Caco-2 (cell line): ENCODE measurements at regions not wholly inside any gene's neighbourhood (a gene's known extent, or its start where the extent isn't known, plus 50 kb on each side); places are given as distances from the start of the nearest gene placed in this dataset.

Source experiments
- BruUV-seq: library from RNA; stranded (reverse); fragments of 400-500 nt; replicated peaks from 2 replicates; lab custom pipeline; 2021; lab: Mats Ljungman, UMichigan
- CTCF ChIA-PET: fragments of 300-600 bp; sonication (Branson Sonifier 250); formaldehyde crosslinking; loops from one replicate; lab custom pipeline; 2022; ENCODE audit warnings: antibody characterized with exemption; lab: Charles Lee
- POLR2A ChIA-PET: fragments of 300-600 bp; sonication (Branson Sonifier 250); formaldehyde crosslinking; loops from one replicate; lab custom pipeline; 2022; ENCODE audit warnings: antibody characterized with exemption; lab: Charles Lee
- DNase-seq, 2 experiments: peaks; one replicate each; pipeline versions ENCODE4 v3.0.0 to v3.0.0-alpha.2; 2020 to 2022
- H3K27me3 ChIP-seq: replicated peaks from 2 replicates; pipeline ENCODE4 v1.6.0; 2011; ENCODE audit warnings: low read length; ENCODE audit not compliant: control insufficient read depth, insufficient read depth
- H3K36me3 ChIP-seq: 2 replicates; pipeline ENCODE4 v1.5.1; 2011; ENCODE audit warnings: low read length; ENCODE audit not compliant: control insufficient read depth, insufficient read depth
- H3K4me1 ChIP-seq: fragments of 250-450 bp; sonication (Bioruptor Pico); 2 replicates; pipeline ENCODE4 v1.5.1; 2020; ENCODE audit warnings: mild to moderate bottlenecking
- H3K4me3 ChIP-seq: 2 replicates; pipeline ENCODE4 v1.5.1; 2011; ENCODE audit warnings: low read depth, mild to moderate bottlenecking, control low read depth, low read length
- H3K9me3 ChIP-seq: fragments of 250-450 bp; sonication (Bioruptor Pico); 2 replicates; pipeline ENCODE4 v1.5.1; 2020; ENCODE audit warnings: mild to moderate bottlenecking, moderate library complexity
- H3K27ac Mint-ChIP-seq: one replicate; pipeline ENCODE4 v1.8.0; 2022; ENCODE audit warnings: mixed read lengths; ENCODE audit not compliant: unreplicated experiment
- H3K27me3 Mint-ChIP-seq: one replicate; pipeline ENCODE4 v1.8.0; 2022; ENCODE audit warnings: mixed read lengths; ENCODE audit not compliant: insufficient read depth, unreplicated experiment
- H3K36me3 Mint-ChIP-seq: one replicate; pipeline ENCODE4 v1.8.0; 2022; ENCODE audit warnings: mild to moderate bottlenecking, mixed read lengths; ENCODE audit not compliant: insufficient read depth, unreplicated experiment
- H3K4me1 Mint-ChIP-seq: one replicate; pipeline ENCODE4 v1.8.0; 2022; ENCODE audit warnings: low read depth, mixed read lengths; ENCODE audit not compliant: unreplicated experiment
- H3K4me3 Mint-ChIP-seq: one replicate; pipeline ENCODE4 v1.8.0; 2022; ENCODE audit warnings: mild to moderate bottlenecking, moderate library complexity, mixed read lengths; ENCODE audit not compliant: unreplicated experiment
- H3K9me3 Mint-ChIP-seq: one replicate; pipeline ENCODE4 v1.8.0; 2022; ENCODE audit warnings: mixed read lengths; ENCODE audit not compliant: unreplicated experiment
- intact Hi-C: fragments of 100-400 bp; cut with micrococcal nuclease; formaldehyde crosslinking; loops from one replicate; pipeline ENCODE4 v1.10.0; 2022; ENCODE audit not compliant: unreplicated experiment
- TF ChIP-seq, protein P1 (sequence below), 2 experiments: fragments of 200-600 bp in 1 of 2; IDR thresholded peaks; 1 replicate in 1 of 2; 2 replicates in 1 of 2; pipeline versions ENCODE4 v1.5.1 to v1.8.0; 2011 to 2022; ENCODE audit warnings: antibody characterized with exemption in 1 of 2, control low read depth in 1 of 2, inconsistent platforms in 1 of 2, low read depth in 1 of 2, low read length in 1 of 2, mild to moderate bottlenecking in 1 of 2, moderate library complexity in 1 of 2; ENCODE audit not compliant: insufficient read depth in 1 of 2, severe bottlenecking in 1 of 2, unreplicated experiment in 1 of 2

DNA sequence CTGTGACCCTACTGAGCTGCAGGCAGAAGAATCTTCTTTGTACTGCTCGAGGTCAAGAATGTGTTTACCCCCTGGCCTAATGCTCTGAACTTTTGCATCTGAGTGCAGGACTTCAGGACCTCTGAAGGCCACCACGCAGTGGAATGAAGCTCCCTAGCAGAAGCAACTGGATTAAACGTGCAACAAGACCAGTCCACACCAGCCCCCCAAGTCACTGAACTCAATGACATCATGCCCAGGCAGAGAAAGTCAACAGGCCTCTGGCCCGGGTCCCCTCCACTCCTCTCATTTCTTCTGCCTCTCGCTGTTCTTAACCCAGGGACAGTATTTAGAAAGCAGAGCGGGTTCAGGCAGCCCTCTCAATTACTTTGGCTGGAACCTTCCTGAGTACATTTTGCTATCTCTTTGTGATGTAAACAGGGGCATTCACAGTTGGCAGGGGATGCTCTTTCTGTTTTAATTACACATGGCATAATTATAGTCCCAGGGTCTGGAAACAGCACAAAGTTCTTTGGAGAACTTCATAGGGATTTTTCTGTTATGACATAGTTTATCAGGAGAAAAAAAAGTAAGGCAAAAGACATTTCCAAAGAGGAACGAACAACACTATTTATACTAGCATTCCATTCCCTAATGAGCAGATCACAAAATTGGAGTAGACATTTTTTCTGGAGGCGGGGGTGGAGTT is 108.2 kb upstream of the SPATA31D4 start:
- Histone ChIP-seq H3K36me3 (no peaks in the 10 kb centered on the region), H3K4me1 (peaks cover 25% of the 10 kb centered on the region), H3K9me3 (no peaks in the 10 kb centered on the region), H3K4me3 (no peak overlapping the region), H3K27me3 (no peaks in the 10 kb centered on the region)
- Mint-ChIP-seq H3K27me3 (no peaks in the 10 kb centered on the region), H3K27ac (no peak overlapping the region), H3K4me1 (peaks cover 35% of the 10 kb centered on the region), H3K4me3 (no peak overlapping the region), H3K36me3 (no peaks in the 10 kb centered on the region), H3K9me3 (no peaks in the 10 kb centered on the region)
- DNase-seq = no peak
- no TSS peak for BruUV-seq
- intact Hi-C loops = no loop called here
- TF ChIP-seq, protein P1, sequence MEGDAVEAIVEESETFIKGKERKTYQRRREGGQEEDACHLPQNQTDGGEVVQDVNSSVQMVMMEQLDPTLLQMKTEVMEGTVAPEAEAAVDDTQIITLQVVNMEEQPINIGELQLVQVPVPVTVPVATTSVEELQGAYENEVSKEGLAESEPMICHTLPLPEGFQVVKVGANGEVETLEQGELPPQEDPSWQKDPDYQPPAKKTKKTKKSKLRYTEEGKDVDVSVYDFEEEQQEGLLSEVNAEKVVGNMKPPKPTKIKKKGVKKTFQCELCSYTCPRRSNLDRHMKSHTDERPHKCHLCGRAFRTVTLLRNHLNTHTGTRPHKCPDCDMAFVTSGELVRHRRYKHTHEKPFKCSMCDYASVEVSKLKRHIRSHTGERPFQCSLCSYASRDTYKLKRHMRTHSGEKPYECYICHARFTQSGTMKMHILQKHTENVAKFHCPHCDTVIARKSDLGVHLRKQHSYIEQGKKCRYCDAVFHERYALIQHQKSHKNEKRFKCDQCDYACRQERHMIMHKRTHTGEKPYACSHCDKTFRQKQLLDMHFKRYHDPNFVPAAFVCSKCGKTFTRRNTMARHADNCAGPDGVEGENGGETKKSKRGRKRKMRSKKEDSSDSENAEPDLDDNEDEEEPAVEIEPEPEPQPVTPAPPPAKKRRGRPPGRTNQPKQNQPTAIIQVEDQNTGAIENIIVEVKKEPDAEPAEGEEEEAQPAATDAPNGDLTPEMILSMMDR (IDR thresholded peaks at IDR 0.05; ENCODE audit: insufficient read depth in 1 of 2, low read depth in 1 of 2, low read length in 1 of 2, severe bottlenecking in 1 of 2, unreplicated experiment in 1 of 2) = no peak
- ChIA-PET CTCF (no interaction called here), POLR2A (no interaction called here)

DNA sequence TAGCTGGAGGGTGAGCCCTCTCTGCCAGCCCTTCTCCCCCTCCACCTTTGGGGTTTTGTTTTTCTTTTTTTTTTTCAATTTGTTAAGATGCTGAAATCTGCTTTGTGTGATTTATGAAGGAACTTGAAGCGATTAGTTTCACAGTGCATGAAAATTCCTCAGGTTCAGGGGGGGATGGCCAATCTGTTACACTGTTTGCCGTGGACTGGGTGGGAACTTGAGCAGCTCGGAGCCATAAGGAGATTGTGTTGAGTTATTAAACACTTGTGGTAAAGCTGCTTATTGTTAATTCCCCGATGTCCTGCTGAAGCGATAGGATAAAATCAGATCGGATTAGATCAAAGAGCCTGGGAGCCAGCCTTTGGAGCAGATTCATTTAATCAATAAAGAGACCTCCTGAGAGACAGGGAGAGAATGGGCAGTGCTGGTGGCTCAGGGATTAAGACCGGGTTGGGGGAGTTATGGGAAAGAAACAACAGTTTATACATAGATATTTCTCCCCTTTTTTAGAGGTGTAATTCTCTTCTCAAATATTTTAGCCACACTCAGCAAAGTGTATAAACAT is 105.8 kb upstream of the SPATA31D4 start:
- ChIA-PET CTCF (no interaction called here), POLR2A (no interaction called here)
- H3K4me3 ChIP-seq = no peak overlapping the region
- no peak for DNase-seq
- H3K4me1 Mint-ChIP-seq = peaks cover 22% of the 10 kb centered on the region
- H3K9me3 ChIP-seq = no peaks in the 10 kb centered on the region
- TF ChIP-seq, protein P1 (IDR thresholded peaks at IDR 0.05; ENCODE audit: insufficient read depth in 1 of 2, low read depth in 1 of 2, low read length in 1 of 2, severe bottlenecking in 1 of 2, unreplicated experiment in 1 of 2) = no peak
- no peak overlapping the region for H3K4me3 Mint-ChIP-seq
- no peaks in the 10 kb centered on the region for H3K36me3 ChIP-seq
- H3K36me3 Mint-ChIP-seq = no peaks in the 10 kb centered on the region
- 0 out of 2 replicates have a peak, but pooled peaks cover 8% of the 10 kb centered on the region for H3K4me1 ChIP-seq
- no peaks in the 10 kb centered on the region for H3K27me3 Mint-ChIP-seq
- no peaks in the 10 kb centered on the region for H3K9me3 Mint-ChIP-seq
- H3K27me3 ChIP-seq = no peaks in the 10 kb centered on the region
- intact Hi-C loops = no loop called here
- no peak overlapping the region for H3K27ac Mint-ChIP-seq
- no TSS peak for BruUV-seq

GRCh38 chr9:81822967-81823366 is 105.3 kb upstream of the SPATA31D4 start:
- intact Hi-C loops = no loop called here
- ChIA-PET CTCF (no interaction called here), POLR2A (no interaction called here)
- Mint-ChIP-seq H3K4me1 (peaks cover 22% of the 10 kb centered on the region), H3K27ac (no peak overlapping the region), H3K36me3 (no peaks in the 10 kb centered on the region), H3K9me3 (no peaks in the 10 kb centered on the region), H3K4me3 (no peak overlapping the region), H3K27me3 (no peaks in the 10 kb centered on the region)
- Histone ChIP-seq H3K4me3 (no peak overlapping the region), H3K27me3 (no peaks in the 10 kb centered on the region), H3K9me3 (no peaks in the 10 kb centered on the region), H3K36me3 (no peaks in the 10 kb centered on the region), H3K4me1 (0 out of 2 replicates have a peak, but pooled peaks cover 8% of the 10 kb centered on the region)
- no TSS peak for BruUV-seq
- DNase-seq = no peak
- TF ChIP-seq, protein P1 (IDR thresholded peaks at IDR 0.05; ENCODE audit: insufficient read depth in 1 of 2, low read depth in 1 of 2, low read length in 1 of 2, severe bottlenecking in 1 of 2, unreplicated experiment in 1 of 2) = no peak
